ENCODE measurements at regions not wholly inside any gene's neighbourhood (a gene's known extent, or its start where the extent isn't known, plus 50 kb on each side); places are given as distances from the start of the nearest gene placed in this dataset.

GRCh38 chr5:15260356-15261268, 239.4 kb upstream of the FBXL7 start:
- DNase-seq: no peak

GRCh38 chr5:15256485-15256884, 243.5 kb upstream of the FBXL7 start:
- no peak for DNase-seq

GRCh38 chr5:15255576-15255975, 244.4 kb upstream of the FBXL7 start:
- DNase-seq: no peak

GRCh38 chr5:15254607-15255006, 245.4 kb upstream of the FBXL7 start:
- DNase-seq: no peak

- DNase-seq: no peak
Observed at GRCh38 chr5:15252331-15252730, 247.6 kb upstream of the FBXL7 start.

GRCh38 chr5:15249152-15249551, 250.8 kb upstream of the FBXL7 start:
- no peak for DNase-seq

GRCh38 chr5:15248731-15249130, 251.2 kb upstream of the FBXL7 start:
- no peak for DNase-seq

- no peak for DNase-seq
Observed at GRCh38 chr5:15245913-15246312, 254.1 kb upstream of the FBXL7 start.

GRCh38 chr5:15243301-15244020, 256.5 kb upstream of the FBXL7 start:
- no peak for DNase-seq

- no peak for DNase-seq
Observed at GRCh38 chr5:15241216-15241821, 258.7 kb upstream of the FBXL7 start.

GRCh38 chr5:15238006-15238405, 262.0 kb upstream of the FBXL7 start:
- no peak for DNase-seq

GRCh38 chr5:15236911-15237508, 263.0 kb upstream of the FBXL7 start:
- no peak for DNase-seq

- no peak for DNase-seq
Observed at GRCh38 chr5:15234911-15235310, 265.1 kb upstream of the FBXL7 start.

GRCh38 chr5:15234366-15234765, 265.6 kb upstream of the FBXL7 start:
- DNase-seq: no peak

GRCh38 chr5:15233566-15233965, 266.4 kb upstream of the FBXL7 start:
- no peak for DNase-seq

GRCh38 chr5:15222156-15222555, 277.8 kb upstream of the FBXL7 start:
- DNase-seq: no peak

- no peak for DNase-seq
Observed at GRCh38 chr5:15220642-15221173, 279.3 kb upstream of the FBXL7 start.

GRCh38 chr5:15215056-15215455, 284.9 kb upstream of the FBXL7 start:
- no peak for DNase-seq

- no peak for DNase-seq
Observed at GRCh38 chr5:15214010-15214409, 286.0 kb upstream of the FBXL7 start.

- DNase-seq: no peak
Observed at GRCh38 chr5:15209053-15209762, 290.8 kb upstream of the FBXL7 start.

GRCh38 chr5:15206133-15206532, 293.8 kb upstream of the FBXL7 start:
- no peak for DNase-seq

- no peak for DNase-seq
Observed at GRCh38 chr5:15203376-15203775, 296.6 kb upstream of the FBXL7 start.
